PC-3 (cell line): ENCODE measurements at regions not wholly inside any gene's neighbourhood (a gene's known extent, or its start where the extent isn't known, plus 50 kb on each side); places are given as distances from the start of the nearest gene placed in this dataset.

Experiments
- CTCF ChIP-seq: fragments of 300-600 bp; sonication (generic); conservative IDR thresholded peaks from 2 replicates; pipeline ENCODE4 v1.5.1; 2017; ENCODE audit warnings: antibody characterized with exemption, low read depth, mild to moderate bottlenecking, low read length
- EZH2phosphoT487 ChIP-seq: fragments of 300-600 bp; sonication (generic); IDR thresholded peaks from 2 replicates; pipeline ENCODE4 v1.6.1; 2018; ENCODE audit warnings: mild to moderate bottlenecking, antibody characterized with exemption, low read length, borderline replicate concordance

- TF ChIP-seq CTCF (no peak), EZH2phosphoT487 (no peak)
Observed at GRCh38 chr14:84203896-84204295, 1326.0 kb upstream of the FLRT2 start.
